HCT116 (cell line): ENCODE measurements at regions not wholly inside any gene's neighbourhood (a gene's known extent, or its start where the extent isn't known, plus 50 kb on each side); places are given as distances from the start of the nearest gene placed in this dataset.

Experiments
- ATF3 ChIP-seq: IDR thresholded peaks from 2 replicates; pipeline ENCODE4 v1.6.1; 2012
- CEBPB ChIP-seq: IDR thresholded peaks from 2 replicates; pipeline ENCODE4 v1.6.1; 2012; ENCODE audit warnings: low read depth
- CTCF ChIP-seq, 3 experiments: fragments of 200-600 bp in 1 of 3; sonication (generic) in 1 of 3; IDR thresholded peaks in 2 of 3; conservative IDR thresholded peaks in 1 of 3; 2 replicates each; pipeline ENCODE4 v1.5.1; 2012 to 2017; ENCODE audit warnings: low read depth in 2 of 3, low read length in 2 of 3, antibody characterized with exemption in 1 of 3, borderline replicate concordance in 1 of 3, control low read depth in 1 of 3, mild to moderate bottlenecking in 1 of 3, mixed read lengths in 1 of 3, mixed run types in 1 of 3, moderate library complexity in 1 of 3; ENCODE audit not compliant: insufficient read depth in 1 of 3
- ELF1 ChIP-seq: IDR thresholded peaks from 2 replicates; pipeline ENCODE4 v1.6.1; 2012; ENCODE audit warnings: low read depth, borderline replicate concordance
- JUND ChIP-seq: IDR thresholded peaks from 2 replicates; pipeline ENCODE4 v1.6.1; 2012
- POLR2AphosphoS5 ChIP-seq: IDR thresholded peaks from 2 replicates; pipeline ENCODE4 v1.6.1; 2011; ENCODE audit warnings: mild to moderate bottlenecking, low read depth, low read length, moderate library complexity
- RAD21 ChIP-seq: IDR thresholded peaks from 2 replicates; pipeline ENCODE4 v1.6.1; 2012; ENCODE audit warnings: low read depth, mild to moderate bottlenecking

GRCh38 chr14:30221546-30221945 is 293.9 kb upstream of the PRKD1 start:
- TF ChIP-seq CTCF (IDR thresholded peaks at IDR 0.05 in 2 of 3, conservative IDR thresholded peaks at IDR 0.05 in 1 of 3; ENCODE audit: borderline replicate concordance in 1 of 3, insufficient read depth in 1 of 3, low read depth in 2 of 3, low read length in 2 of 3) (no peak), POLR2AphosphoS5 (no peak), ELF1 (no peak), RAD21 (no peak), ATF3 (no peak), CEBPB (no peak), JUND (no peak)
